CD14-positive monocyte (primary cell): ENCODE measurements at regions not wholly inside any gene's neighbourhood (a gene's known extent, or its start where the extent isn't known, plus 50 kb on each side); places are given as distances from the start of the nearest gene placed in this dataset.

ENCODE experiments used
- DNase-seq, 3 donors: peaks; one replicate each; pipeline ENCODE4 v3.0.0-alpha.2; 2011 to 2022
- H2AFZ ChIP-seq: 2 replicates; pipeline ENCODE4 v1.6.0; 2012; ENCODE audit warnings: mild to moderate bottlenecking, low read depth, low read length, inconsistent platforms; ENCODE audit not compliant: insufficient read depth, poor library complexity, severe bottlenecking
- H3K27ac ChIP-seq, 2 donors: 1 replicate in 1 of 2; 2 replicates in 1 of 2; pipeline ENCODE4 v1.5.1; 2012 to 2013; ENCODE audit warnings: low read length in 2 of 2, control low read depth in 1 of 2, inconsistent platforms in 1 of 2, low read depth in 1 of 2, mild to moderate bottlenecking in 1 of 2
- H3K27me3 ChIP-seq, 2 donors: one replicate each; pipeline versions ENCODE4 v1.6.0 to v1.6.1; 2011 to 2013; ENCODE audit warnings: low read length in 2 of 2; ENCODE audit not compliant: control insufficient read depth in 2 of 2, insufficient read depth in 2 of 2
- H3K36me3 ChIP-seq, 2 donors: replicated peaks in 1 of 2; 1 replicate in 1 of 2; 2 replicates in 1 of 2; pipeline versions ENCODE4 v1.5.1 to v1.6.1; 2012 to 2013; ENCODE audit warnings: low read length in 2 of 2, control low read depth in 1 of 2, inconsistent platforms in 1 of 2, mild to moderate bottlenecking in 1 of 2; ENCODE audit not compliant: insufficient read depth in 2 of 2, control insufficient read depth in 1 of 2
- H3K4me1 ChIP-seq, 2 donors: 1 replicate in 1 of 2; 2 replicates in 1 of 2; pipeline versions ENCODE4 v1.5.1 to v1.6.1; 2012 to 2013; ENCODE audit warnings: low read length in 2 of 2, control low read depth in 1 of 2, inconsistent platforms in 1 of 2, mild to moderate bottlenecking in 1 of 2, moderate library complexity in 1 of 2; ENCODE audit not compliant: insufficient read depth in 2 of 2, control insufficient read depth in 1 of 2
- H3K4me2 ChIP-seq: replicated peaks from 2 replicates; pipeline ENCODE3; 2012; ENCODE audit warnings: low read length, moderate library complexity, mild to moderate bottlenecking; ENCODE audit not compliant: poor library complexity, severe bottlenecking; ENCODE audit errors: extremely low read depth
- H3K4me3 ChIP-seq, 3 experiments: fragments of 200-600 bp in 1 of 3; sonication (generic) in 1 of 3; replicated peaks in 1 of 3; 1 replicate in 2 of 3; 2 replicates in 1 of 3; pipeline ENCODE4 v1.5.1; 2011 to 2013; ENCODE audit warnings: low read length in 3 of 3, mild to moderate bottlenecking in 3 of 3, control low read depth in 2 of 3, low read depth in 2 of 3, inconsistent platforms in 1 of 3, moderate library complexity in 1 of 3
- H3K79me2 ChIP-seq: 2 replicates; pipeline ENCODE4 v1.6.0; 2012; ENCODE audit warnings: mild to moderate bottlenecking, control low read depth, inconsistent platforms, low read length, moderate library complexity; ENCODE audit not compliant: insufficient read depth
- H3K9ac ChIP-seq: 2 replicates; pipeline ENCODE4 v1.6.0; 2017; ENCODE audit warnings: low read length, mild to moderate bottlenecking; ENCODE audit not compliant: insufficient read depth, poor library complexity, severe bottlenecking
- H3K9me3 ChIP-seq, 2 donors: replicated peaks in 1 of 2; 1 replicate in 1 of 2; 2 replicates in 1 of 2; pipeline versions ENCODE4 v1.5.1 to v1.6.1; 2012 to 2013; ENCODE audit warnings: low read length in 2 of 2, control low read depth in 1 of 2; ENCODE audit not compliant: control insufficient read depth in 1 of 2, insufficient read depth in 1 of 2
- H4K20me1 ChIP-seq: 2 replicates; pipeline ENCODE4 v1.6.0; 2012; ENCODE audit warnings: mild to moderate bottlenecking, low read length, control low read depth, moderate library complexity; ENCODE audit not compliant: insufficient read depth
- H3K27ac Mint-ChIP-seq, 7 donors: one replicate each; pipeline ENCODE4 v1.8.0; 2020; ENCODE audit warnings: mild to moderate bottlenecking in 7 of 7, mixed read lengths in 7 of 7, moderate library complexity in 6 of 7, inconsistent platforms in 2 of 7
- H3K27me3 Mint-ChIP-seq, 3 donors: one replicate each; pipeline ENCODE4 v1.8.0; 2021 to 2022; ENCODE audit warnings: low read depth in 3 of 3, mild to moderate bottlenecking in 3 of 3, mixed read lengths in 3 of 3, moderate library complexity in 3 of 3, inconsistent platforms in 1 of 3
- H3K36me3 Mint-ChIP-seq, 2 donors: one replicate each; pipeline ENCODE4 v1.8.0; 2020; ENCODE audit warnings: mixed read lengths in 2 of 2, inconsistent platforms in 1 of 2, mild to moderate bottlenecking in 1 of 2
- H3K4me1 Mint-ChIP-seq: one replicate; pipeline ENCODE4 v1.8.0; 2020; ENCODE audit warnings: mild to moderate bottlenecking, mixed read lengths
- H3K4me3 Mint-ChIP-seq, 2 donors: one replicate each; pipeline ENCODE4 v1.8.0; 2020; ENCODE audit warnings: mild to moderate bottlenecking in 2 of 2, mixed read lengths in 2 of 2, moderate library complexity in 1 of 2
- H3K9me3 Mint-ChIP-seq, 7 donors: one replicate each; pipeline ENCODE4 v1.8.0; 2020 to 2022; ENCODE audit warnings: mixed read lengths in 7 of 7, mild to moderate bottlenecking in 6 of 7, moderate library complexity in 6 of 7, inconsistent platforms in 2 of 7
- WGBS: methylation state at CpG from one replicate; pipeline ENCODE4 v1.1.5; 2013; ENCODE audit warnings: missing lambda C conversion rate; ENCODE audit not compliant: insufficient coverage; 5-methylcytosine and 5-hydroxymethylcytosine counted together
- intact Hi-C, 2 donors: fragments of 100-400 bp; cut with micrococcal nuclease; formaldehyde crosslinking; loops; one replicate each; pipeline versions ENCODE4 v1.15.0 to v1.15.1; 2023
- TF ChIP-seq, protein P1 (sequence below): fragments of 200-600 bp; IDR thresholded peaks from one replicate; pipeline ENCODE4 v1.8.0; 2022; ENCODE audit warnings: antibody characterized with exemption, mild to moderate bottlenecking

DNA sequence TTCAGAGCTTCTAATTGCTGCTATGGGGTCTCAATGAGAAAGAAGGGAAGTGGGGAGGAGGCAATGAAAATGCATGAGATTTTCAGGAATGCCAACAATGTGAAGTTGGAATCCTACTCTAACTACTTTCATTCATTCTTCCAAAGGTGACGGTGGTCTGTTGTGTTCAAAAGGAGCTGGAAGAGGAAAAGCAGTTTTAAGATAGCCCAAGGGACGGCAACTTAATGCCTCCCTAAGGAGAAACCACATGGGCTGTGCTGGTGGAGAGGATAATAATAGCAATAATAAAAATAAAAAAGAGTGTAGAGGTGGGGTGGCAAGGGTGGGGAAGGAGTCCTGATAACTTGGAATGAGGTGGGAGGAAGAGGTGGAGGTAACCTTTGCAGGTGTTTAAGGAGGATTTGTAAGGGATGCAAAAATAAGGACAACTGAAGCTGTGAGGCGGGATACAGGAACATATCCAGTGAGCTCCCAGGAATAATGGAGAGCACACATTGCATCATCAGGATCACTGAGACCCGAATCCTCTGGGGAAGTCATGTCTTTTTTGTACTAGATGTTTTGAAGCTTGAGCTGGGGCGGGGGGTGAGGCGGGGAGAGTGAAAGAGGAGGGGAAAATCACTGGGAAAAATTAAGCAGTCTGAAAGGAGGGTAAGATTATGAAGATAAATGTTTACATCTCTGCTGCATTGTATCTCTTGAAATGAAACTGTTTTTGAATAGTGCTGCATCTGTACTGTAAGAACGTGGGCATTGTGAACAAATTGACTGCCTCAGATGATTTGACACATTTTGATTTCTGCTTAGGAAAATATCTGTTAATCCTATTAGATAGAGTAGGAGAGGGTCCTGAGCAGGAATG lies 120.1 kb upstream of the TMEM161B start:
- H3K27ac Mint-ChIP-seq: no peak overlapping the region
- no peaks in the 10 kb centered on the region for H3K4me1 ChIP-seq
- 83% methylated on average over 5 of the region's 7 CpGs for WGBS
- no peaks in the 10 kb centered on the region for H3K27me3 ChIP-seq
- H3K9me3 ChIP-seq: no peaks in the 10 kb centered on the region
- H3K79me2 ChIP-seq: no peaks in the 10 kb centered on the region
- TF ChIP-seq, protein P1, sequence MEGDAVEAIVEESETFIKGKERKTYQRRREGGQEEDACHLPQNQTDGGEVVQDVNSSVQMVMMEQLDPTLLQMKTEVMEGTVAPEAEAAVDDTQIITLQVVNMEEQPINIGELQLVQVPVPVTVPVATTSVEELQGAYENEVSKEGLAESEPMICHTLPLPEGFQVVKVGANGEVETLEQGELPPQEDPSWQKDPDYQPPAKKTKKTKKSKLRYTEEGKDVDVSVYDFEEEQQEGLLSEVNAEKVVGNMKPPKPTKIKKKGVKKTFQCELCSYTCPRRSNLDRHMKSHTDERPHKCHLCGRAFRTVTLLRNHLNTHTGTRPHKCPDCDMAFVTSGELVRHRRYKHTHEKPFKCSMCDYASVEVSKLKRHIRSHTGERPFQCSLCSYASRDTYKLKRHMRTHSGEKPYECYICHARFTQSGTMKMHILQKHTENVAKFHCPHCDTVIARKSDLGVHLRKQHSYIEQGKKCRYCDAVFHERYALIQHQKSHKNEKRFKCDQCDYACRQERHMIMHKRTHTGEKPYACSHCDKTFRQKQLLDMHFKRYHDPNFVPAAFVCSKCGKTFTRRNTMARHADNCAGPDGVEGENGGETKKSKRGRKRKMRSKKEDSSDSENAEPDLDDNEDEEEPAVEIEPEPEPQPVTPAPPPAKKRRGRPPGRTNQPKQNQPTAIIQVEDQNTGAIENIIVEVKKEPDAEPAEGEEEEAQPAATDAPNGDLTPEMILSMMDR: no peak
- no peak overlapping the region for H3K4me3 ChIP-seq
- no peak overlapping the region for H3K27ac ChIP-seq
- H3K9ac ChIP-seq: no peak overlapping the region
- no peaks in the 10 kb centered on the region for H3K27me3 Mint-ChIP-seq
- H3K36me3 ChIP-seq: no peaks in the 10 kb centered on the region
- DNase-seq: no peak
- H3K36me3 Mint-ChIP-seq: no peaks in the 10 kb centered on the region
- intact Hi-C loops: no loop called here
- H3K4me1 Mint-ChIP-seq: no peaks in the 10 kb centered on the region
- H4K20me1 ChIP-seq: no peaks in the 10 kb centered on the region
- no peak overlapping the region for H2AFZ ChIP-seq
- no peak overlapping the region for H3K4me3 Mint-ChIP-seq
- peaks cover 0 to 3% (median 2%) of the 10 kb centered on the region in 7 donors for H3K9me3 Mint-ChIP-seq
- H3K4me2 ChIP-seq: no peak overlapping the region

DNA sequence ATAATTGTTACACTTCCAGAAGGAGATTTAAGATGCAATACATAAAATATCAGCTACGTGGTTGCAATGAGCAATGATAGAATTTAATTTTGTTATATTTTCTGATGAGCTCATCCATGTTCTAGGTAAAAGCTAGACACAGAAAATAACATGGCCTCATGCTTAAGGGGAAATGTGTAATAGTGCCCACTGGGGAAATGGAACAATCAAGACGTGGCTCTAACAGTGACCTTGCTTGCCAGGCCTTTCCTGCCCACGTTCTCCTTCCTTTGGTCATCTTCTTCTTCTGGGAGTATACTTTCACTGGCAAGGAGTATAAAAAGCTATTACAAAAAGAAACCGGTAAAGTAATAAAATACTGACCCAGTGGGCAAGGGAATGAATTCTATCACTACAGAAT lies 116.2 kb upstream of the TMEM161B start:
- Histone ChIP-seq H3K27ac (no peak overlapping the region), H3K4me2 (no peak overlapping the region), H4K20me1 (no peaks in the 10 kb centered on the region), H2AFZ (no peak overlapping the region), H3K4me3 (no peak overlapping the region), H3K27me3 (no peaks in the 10 kb centered on the region), H3K9me3 (peaks cover 8 to 14% of the 10 kb centered on the region in 2 donors), H3K79me2 (no peaks in the 10 kb centered on the region), H3K9ac (no peak overlapping the region), H3K36me3 (no peaks in the 10 kb centered on the region), H3K4me1 (no peaks in the 10 kb centered on the region)
- no peaks in the 10 kb centered on the region for H3K4me1 Mint-ChIP-seq
- no peak overlapping the region for H3K27ac Mint-ChIP-seq
- H3K27me3 Mint-ChIP-seq: no peaks in the 10 kb centered on the region
- DNase-seq: no peak
- 100% methylated on average over 1 of the region's 4 CpGs for WGBS
- H3K36me3 Mint-ChIP-seq: no peaks in the 10 kb centered on the region
- TF ChIP-seq, protein P1: no peak
- intact Hi-C loops: no loop called here
- H3K4me3 Mint-ChIP-seq: no peak overlapping the region
- H3K9me3 Mint-ChIP-seq: peaks cover 0 to 17% (median 9%) of the 10 kb centered on the region in 7 donors
